GM21529 (cell line): ENCODE measurements at regions not wholly inside any gene's neighbourhood (a gene's known extent, or its start where the extent isn't known, plus 50 kb on each side); places are given as distances from the start of the nearest gene placed in this dataset.

Experiments used
- ATAC-seq: cut with Tn5 transposase; IDR thresholded peaks from one replicate; pipeline ENCODE4 v1.9.1; 2021; ENCODE audit not compliant: unreplicated experiment

GRCh38 chr2:64336171-64336570 lies 117.8 kb upstream of the LGALSL start:
- no peak for ATAC-seq

- ATAC-seq: no peak
Measured at GRCh38 chr2:64337314-64337713, 116.6 kb upstream of the LGALSL start.

- ATAC-seq: no peak
Measured at GRCh38 chr2:64338108-64338507, 115.9 kb upstream of the LGALSL start.

- ATAC-seq: no peak
Measured at GRCh38 chr2:64338910-64339500, 115.0 kb upstream of the LGALSL start.

GRCh38 chr2:64341461-64341860 lies 112.5 kb upstream of the LGALSL start:
- ATAC-seq: no peak

GRCh38 chr2:64342195-64343099 lies 111.5 kb upstream of the LGALSL start:
- no peak for ATAC-seq

- no peak for ATAC-seq
Measured at GRCh38 chr2:64344999-64345576, 108.9 kb upstream of the LGALSL start.

- no peak for ATAC-seq
Measured at GRCh38 chr2:64345998-64346397, 108.0 kb upstream of the LGALSL start.

- no peak for ATAC-seq
Measured at GRCh38 chr2:64348386-64349130, 105.4 kb upstream of the LGALSL start.

GRCh38 chr2:64349131-64349530 lies 104.8 kb upstream of the LGALSL start:
- no peak for ATAC-seq

- no peak for ATAC-seq
Measured at GRCh38 chr2:64350996-64351395, 103.0 kb upstream of the LGALSL start.

GRCh38 chr2:64352292-64352691 lies 101.7 kb upstream of the LGALSL start:
- ATAC-seq: no peak

GRCh38 chr2:64354857-64355680 lies 98.9 kb upstream of the LGALSL start:
- no peak for ATAC-seq

- ATAC-seq: no peak
Measured at GRCh38 chr2:64356906-64357305, 97.1 kb upstream of the LGALSL start.

GRCh38 chr2:64359171-64359891 lies 94.6 kb upstream of the LGALSL start:
- peak; percentile 50 for ATAC-seq

GRCh38 chr2:64359892-64360657 lies 93.9 kb upstream of the LGALSL start:
- peak; percentile 93 for ATAC-seq

GRCh38 chr2:64361151-64361938 lies 92.6 kb upstream of the LGALSL start:
- ATAC-seq: no peak

GRCh38 chr2:64362562-64363026 lies 91.4 kb upstream of the LGALSL start:
- no peak for ATAC-seq
